ENCODE measurements at regions not wholly inside any gene's neighbourhood (a gene's known extent, or its start where the extent isn't known, plus 50 kb on each side); places are given as distances from the start of the nearest gene placed in this dataset.
"Not testable (repeated sequence)": the region's sequence is repeated elsewhere in the genome, so short reads cannot be mapped to it uniquely, and the experiment has no call there.

DNA sequence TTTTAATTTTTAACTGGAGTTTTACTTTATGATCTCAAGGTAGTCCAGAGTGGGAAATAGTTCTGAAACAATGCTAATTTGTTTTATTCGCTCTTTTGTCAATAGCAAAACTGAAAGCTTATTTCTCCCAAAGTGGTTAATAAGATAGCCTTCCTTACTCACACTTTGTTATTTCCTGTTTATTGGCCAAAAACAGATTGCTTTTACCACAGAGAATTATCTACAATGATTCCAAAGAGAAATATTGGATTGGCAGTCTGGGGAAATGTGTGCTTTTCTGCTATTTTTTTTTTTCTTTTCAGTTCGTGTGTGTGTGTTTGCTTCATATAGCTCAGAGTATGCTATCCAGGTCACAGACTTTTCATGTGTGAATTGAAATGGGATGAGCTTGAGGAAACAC is 756.7 kb upstream of the RGMB start (continued):
- TF ChIP-seq, protein P1, sequence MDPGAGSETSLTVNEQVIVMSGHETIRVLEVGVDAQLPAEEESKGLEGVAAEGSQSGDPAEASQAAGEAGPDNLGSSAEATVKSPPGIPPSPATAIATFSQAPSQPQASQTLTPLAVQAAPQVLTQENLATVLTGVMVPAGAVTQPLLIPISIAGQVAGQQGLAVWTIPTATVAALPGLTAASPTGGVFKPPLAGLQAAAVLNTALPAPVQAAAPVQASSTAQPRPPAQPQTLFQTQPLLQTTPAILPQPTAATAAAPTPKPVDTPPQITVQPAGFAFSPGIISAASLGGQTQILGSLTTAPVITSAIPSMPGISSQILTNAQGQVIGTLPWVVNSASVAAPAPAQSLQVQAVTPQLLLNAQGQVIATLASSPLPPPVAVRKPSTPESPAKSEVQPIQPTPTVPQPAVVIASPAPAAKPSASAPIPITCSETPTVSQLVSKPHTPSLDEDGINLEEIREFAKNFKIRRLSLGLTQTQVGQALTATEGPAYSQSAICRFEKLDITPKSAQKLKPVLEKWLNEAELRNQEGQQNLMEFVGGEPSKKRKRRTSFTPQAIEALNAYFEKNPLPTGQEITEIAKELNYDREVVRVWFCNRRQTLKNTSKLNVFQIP (CRISPR knock-in tag; IDR thresholded peaks at IDR 0.05; ENCODE audit: borderline replicate concordance, low read depth) = no peak
- TF ChIP-seq, protein P2, sequence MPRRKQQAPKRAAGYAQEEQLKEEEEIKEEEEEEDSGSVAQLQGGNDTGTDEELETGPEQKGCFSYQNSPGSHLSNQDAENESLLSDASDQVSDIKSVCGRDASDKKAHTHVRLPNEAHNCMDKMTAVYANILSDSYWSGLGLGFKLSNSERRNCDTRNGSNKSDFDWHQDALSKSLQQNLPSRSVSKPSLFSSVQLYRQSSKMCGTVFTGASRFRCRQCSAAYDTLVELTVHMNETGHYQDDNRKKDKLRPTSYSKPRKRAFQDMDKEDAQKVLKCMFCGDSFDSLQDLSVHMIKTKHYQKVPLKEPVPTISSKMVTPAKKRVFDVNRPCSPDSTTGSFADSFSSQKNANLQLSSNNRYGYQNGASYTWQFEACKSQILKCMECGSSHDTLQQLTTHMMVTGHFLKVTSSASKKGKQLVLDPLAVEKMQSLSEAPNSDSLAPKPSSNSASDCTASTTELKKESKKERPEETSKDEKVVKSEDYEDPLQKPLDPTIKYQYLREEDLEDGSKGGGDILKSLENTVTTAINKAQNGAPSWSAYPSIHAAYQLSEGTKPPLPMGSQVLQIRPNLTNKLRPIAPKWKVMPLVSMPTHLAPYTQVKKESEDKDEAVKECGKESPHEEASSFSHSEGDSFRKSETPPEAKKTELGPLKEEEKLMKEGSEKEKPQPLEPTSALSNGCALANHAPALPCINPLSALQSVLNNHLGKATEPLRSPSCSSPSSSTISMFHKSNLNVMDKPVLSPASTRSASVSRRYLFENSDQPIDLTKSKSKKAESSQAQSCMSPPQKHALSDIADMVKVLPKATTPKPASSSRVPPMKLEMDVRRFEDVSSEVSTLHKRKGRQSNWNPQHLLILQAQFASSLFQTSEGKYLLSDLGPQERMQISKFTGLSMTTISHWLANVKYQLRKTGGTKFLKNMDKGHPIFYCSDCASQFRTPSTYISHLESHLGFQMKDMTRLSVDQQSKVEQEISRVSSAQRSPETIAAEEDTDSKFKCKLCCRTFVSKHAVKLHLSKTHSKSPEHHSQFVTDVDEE (CRISPR knock-in tag; IDR thresholded peaks at IDR 0.05) = no peak

DNA sequence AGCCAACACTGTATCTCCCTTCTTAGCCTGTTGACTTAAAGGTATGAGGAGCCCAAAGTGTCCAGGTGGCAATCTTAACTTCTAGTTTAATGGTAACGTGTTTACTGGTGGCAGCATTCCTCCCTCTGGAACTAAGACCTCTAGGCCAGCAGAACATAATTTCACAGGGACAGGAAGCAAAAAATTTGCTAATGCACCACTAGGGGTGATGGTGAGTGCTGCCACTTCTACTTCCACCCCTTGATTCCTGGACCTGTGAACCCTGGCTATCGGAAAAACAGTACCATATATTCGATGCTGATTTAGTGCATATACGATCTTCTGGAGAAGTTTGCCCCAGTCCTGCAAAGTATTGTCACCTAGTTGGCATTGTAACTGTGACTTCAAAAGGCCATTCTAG is 743.2 kb upstream of the RGMB start:
- not testable (repeated sequence) for ATAC-seq

DNA sequence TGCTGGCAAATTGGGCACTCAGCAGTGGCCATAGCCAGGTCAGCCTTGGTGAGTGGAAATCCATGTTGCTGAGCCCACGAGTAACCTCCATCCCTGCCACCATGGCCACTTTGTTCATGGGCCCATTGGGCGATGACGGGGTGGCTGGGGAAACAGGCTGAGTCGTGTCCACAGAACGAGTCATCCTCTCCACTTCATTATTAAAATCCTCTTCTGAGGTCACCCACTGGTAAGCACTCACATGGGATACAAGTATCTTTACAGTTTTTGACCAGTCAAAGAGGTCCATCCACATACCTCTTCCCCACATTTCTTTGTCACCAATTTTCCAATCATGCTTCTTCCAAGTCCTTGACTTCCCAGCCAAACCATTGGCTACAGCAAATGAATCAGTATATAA is 742.4 kb upstream of the RGMB start:
- ATAC-seq = not testable (repeated sequence)

DNA sequence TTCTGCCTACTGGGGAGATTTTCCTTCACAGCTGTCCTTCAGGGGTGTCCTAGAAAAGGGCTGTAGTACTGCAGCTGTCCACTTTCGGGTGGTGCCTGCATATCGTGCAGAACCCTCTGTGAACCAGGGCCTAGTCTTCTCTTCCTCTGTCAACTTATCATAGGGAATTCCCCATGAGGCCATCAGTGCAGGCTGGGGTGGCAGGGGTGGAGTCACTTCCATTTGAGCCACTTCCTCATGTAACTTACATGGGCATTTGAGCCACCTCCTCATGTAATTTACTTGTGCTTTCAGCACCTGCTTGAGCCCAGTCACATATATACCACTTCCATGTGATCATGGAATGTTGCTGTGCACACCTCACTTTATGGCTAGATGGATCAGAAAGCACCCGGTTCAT is 742.0 kb upstream of the RGMB start:
- no peak for ATAC-seq
- TF ChIP-seq ZFP30 (CRISPR knock-in tag; IDR thresholded peaks at IDR 0.05) = no peak
- TF ChIP-seq, protein P2 (CRISPR knock-in tag; IDR thresholded peaks at IDR 0.05) = no peak

DNA sequence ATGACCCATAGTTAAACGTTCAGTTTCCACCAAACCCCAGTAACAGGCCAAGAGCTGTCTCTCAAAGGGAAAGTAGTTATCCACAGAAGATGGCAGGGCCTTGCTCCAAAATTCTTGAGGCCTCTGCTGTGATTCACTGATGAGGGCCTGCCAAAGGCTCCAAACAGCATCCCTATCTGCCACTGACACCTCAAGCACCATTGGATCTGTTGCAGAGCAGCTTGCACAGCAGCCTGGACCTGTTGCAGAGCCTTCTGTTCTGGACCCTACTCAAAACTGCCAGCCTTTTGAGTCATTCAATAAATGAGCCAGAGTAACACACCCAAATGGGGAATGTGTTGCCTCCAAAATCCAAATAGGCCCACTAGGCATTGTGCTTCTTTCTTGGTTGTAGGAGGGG is 741.5 kb upstream of the RGMB start:
- no peak for ATAC-seq
- TF ChIP-seq ZFP3 (CRISPR knock-in tag; IDR thresholded peaks at IDR 0.05) (no peak), TCF4 (CRISPR knock-in tag; IDR thresholded peaks at IDR 0.05; ENCODE audit: borderline replicate concordance) (no peak), SNAI2 (CRISPR knock-in tag; IDR thresholded peaks at IDR 0.05) (no peak), PPARA (CRISPR knock-in tag; IDR thresholded peaks at IDR 0.05; ENCODE audit: borderline replicate concordance) (no peak), ISL1 (CRISPR knock-in tag; IDR thresholded peaks at IDR 0.05) (no peak), ESRRG (CRISPR knock-in tag; IDR thresholded peaks at IDR 0.05) (no peak), BACH2 (CRISPR knock-in tag; IDR thresholded peaks at IDR 0.05; ENCODE audit: borderline replicate concordance) (no peak), ZNF8 (CRISPR knock-in tag; IDR thresholded peaks at IDR 0.05) (no peak), ZNF70 (CRISPR knock-in tag; IDR thresholded peaks at IDR 0.05) (no peak), TOX (CRISPR knock-in tag; IDR thresholded peaks at IDR 0.05; ENCODE audit: borderline replicate concordance) (no peak), RARB (CRISPR knock-in tag; IDR thresholded peaks at IDR 0.05) (no peak), ZC3H10 (CRISPR knock-in tag; IDR thresholded peaks at IDR 0.05) (no peak), OSR1 (CRISPR knock-in tag; IDR thresholded peaks at IDR 0.05) (no peak), GLIS3 (CRISPR knock-in tag; IDR thresholded peaks at IDR 0.05) (no peak)
- TF ChIP-seq, protein P3, sequence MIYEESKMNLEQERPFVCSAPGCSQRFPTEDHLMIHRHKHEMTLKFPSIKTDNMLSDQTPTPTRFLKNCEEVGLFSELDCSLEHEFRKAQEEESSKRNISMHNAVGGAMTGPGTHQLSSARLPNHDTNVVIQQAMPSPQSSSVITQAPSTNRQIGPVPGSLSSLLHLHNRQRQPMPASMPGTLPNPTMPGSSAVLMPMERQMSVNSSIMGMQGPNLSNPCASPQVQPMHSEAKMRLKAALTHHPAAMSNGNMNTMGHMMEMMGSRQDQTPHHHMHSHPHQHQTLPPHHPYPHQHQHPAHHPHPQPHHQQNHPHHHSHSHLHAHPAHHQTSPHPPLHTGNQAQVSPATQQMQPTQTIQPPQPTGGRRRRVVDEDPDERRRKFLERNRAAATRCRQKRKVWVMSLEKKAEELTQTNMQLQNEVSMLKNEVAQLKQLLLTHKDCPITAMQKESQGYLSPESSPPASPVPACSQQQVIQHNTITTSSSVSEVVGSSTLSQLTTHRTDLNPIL (CRISPR knock-in tag; IDR thresholded peaks at IDR 0.05; ENCODE audit: low read depth) = no peak
- TF ChIP-seq, protein P4, sequence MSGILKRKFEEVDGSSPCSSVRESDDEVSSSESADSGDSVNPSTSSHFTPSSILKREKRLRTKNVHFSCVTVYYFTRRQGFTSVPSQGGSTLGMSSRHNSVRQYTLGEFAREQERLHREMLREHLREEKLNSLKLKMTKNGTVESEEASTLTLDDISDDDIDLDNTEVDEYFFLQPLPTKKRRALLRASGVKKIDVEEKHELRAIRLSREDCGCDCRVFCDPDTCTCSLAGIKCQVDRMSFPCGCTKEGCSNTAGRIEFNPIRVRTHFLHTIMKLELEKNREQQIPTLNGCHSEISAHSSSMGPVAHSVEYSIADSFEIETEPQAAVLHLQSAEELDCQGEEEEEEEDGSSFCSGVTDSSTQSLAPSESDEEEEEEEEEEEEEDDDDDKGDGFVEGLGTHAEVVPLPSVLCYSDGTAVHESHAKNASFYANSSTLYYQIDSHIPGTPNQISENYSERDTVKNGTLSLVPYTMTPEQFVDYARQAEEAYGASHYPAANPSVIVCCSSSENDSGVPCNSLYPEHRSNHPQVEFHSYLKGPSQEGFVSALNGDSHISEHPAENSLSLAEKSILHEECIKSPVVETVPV (CRISPR knock-in tag; IDR thresholded peaks at IDR 0.05) = no peak
- TF ChIP-seq, protein P2 (CRISPR knock-in tag; IDR thresholded peaks at IDR 0.05) = no peak
- TF ChIP-seq, protein P5, sequence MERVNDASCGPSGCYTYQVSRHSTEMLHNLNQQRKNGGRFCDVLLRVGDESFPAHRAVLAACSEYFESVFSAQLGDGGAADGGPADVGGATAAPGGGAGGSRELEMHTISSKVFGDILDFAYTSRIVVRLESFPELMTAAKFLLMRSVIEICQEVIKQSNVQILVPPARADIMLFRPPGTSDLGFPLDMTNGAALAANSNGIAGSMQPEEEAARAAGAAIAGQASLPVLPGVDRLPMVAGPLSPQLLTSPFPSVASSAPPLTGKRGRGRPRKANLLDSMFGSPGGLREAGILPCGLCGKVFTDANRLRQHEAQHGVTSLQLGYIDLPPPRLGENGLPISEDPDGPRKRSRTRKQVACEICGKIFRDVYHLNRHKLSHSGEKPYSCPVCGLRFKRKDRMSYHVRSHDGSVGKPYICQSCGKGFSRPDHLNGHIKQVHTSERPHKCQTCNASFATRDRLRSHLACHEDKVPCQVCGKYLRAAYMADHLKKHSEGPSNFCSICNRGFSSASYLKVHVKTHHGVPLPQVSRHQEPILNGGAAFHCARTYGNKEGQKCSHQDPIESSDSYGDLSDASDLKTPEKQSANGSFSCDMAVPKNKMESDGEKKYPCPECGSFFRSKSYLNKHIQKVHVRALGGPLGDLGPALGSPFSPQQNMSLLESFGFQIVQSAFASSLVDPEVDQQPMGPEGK (CRISPR knock-in tag; IDR thresholded peaks at IDR 0.05; ENCODE audit: borderline replicate concordance) = no peak
